NCI-H1092 treated with DMSO at 0.1 percent for 48 hours (cell line): ENCODE measurements at regions not wholly inside any gene's neighbourhood (a gene's known extent, or its start where the extent isn't known, plus 50 kb on each side); places are given as distances from the start of the nearest gene placed in this dataset.
"Not testable (repeated sequence)": the region's sequence is repeated elsewhere in the genome, so short reads cannot be mapped to it uniquely, and the experiment has no call there.

Experiments used
- DNase-seq: peaks from one replicate; lab custom pipeline; 2025; lab: John Stamatoyannopoulos, UW

GRCh38 chr5:28296254-28297013, 1258.0 kb upstream of the CDH9 start:
- DNase-seq: no peak

GRCh38 chr5:28287021-28287420, 1248.6 kb upstream of the CDH9 start:
- DNase-seq: not testable (repeated sequence)

DNA sequence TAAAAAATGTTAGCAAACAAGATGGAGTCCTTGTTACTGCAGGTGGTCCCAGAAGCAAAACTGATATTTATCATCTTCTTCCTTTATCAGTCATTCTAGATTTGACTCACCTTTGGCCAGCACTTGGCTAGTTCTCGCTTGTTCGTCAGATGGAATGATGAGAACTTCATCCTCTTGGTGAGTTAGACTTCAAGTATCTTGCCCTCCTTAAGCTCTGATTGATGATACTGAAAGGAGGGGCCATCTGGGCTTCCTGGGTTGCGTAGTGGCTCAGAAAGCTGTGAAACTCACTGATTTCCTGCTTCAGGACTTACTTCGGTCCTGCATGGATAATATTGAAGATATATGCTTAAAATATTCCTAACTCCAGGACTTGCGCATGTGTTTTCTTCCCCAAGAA, 1248.2 kb upstream of the CDH9 start:
- no peak for DNase-seq

DNA sequence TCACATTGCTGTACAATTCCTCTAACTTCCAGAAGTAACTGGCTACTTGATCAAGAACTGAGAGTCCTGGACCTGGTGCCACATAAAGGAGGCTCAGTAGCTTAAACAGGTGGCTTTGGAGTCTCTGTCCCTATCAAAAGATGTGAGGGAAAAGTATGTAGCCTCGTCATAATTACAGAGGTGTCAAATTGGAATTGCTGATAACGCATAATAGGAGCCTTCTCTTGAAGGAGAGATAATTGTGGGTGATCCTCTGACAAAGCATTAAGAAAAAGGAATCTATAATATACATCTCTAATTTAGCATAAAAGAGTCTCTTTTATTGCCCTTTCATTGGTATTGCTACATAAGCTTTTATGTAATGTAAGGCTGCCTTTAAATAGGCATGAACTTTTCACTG, 1246.4 kb upstream of the CDH9 start:
- no peak for DNase-seq

DNA sequence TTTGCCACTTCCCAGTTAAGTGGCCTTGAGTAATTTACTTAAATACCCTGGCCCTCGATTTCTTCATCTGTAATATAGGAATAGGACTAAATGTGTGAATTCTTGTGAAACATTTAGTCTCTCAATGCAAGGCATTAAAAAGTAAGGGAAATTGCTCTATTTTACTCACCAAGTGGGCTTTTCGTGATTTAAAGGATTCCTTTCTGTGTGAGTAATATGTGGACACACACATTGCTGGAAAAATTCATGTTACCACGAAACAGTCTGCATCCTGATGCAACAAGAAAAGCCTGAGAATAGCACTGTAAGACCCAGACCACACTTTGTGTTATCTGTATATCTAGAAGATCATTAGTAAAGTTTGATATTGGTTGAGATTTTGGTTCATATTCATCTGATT, 1243.0 kb upstream of the CDH9 start:
- DNase-seq: no peak

DNA sequence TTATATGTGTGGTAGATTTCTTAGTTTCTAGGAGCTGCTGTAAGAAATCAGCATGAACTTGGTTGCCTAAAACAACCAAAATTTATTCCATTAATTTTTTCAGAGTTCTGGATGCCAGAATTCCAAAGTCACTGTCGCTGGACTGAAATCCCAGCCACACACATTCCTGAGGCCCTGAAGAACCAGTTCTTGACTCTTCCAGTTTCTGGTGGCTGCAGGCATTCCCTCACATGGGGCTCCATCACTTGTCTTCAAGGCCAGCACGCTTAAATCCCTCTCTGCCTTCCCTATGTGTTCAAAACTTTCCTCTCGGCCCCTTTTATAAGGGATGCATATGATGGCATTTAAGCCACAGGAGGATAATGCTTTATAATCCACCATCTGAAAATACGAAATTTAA, 1237.5 kb upstream of the CDH9 start:
- DNase-seq: no peak

- DNase-seq: no peak
Measured at GRCh38 chr5:28269978-28270377, 1231.6 kb upstream of the CDH9 start.

GRCh38 chr5:28265877-28266276, 1227.5 kb upstream of the CDH9 start:
- no peak for DNase-seq

GRCh38 chr5:28254846-28255245, 1216.5 kb upstream of the CDH9 start:
- no peak for DNase-seq

DNA sequence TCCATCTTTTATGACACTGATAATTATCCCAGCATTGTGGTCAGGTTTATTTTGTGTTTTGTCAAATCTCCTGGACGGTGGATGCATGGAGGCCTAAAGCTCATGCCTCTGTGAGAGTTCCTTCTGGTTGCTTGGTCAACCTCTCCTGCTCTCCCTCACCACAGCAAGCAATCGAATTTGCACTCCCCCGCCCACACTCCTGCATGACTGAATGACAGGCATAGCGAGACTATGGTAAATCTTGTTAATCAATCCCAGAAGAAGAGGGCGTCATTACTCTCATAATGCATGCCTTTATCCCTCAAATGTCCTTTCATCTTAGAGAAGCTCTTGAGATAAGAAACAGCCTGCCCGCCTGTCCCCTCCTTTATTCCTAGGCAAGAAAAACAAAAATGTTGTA, 1215.0 kb upstream of the CDH9 start:
- no peak for DNase-seq

- no peak for DNase-seq
Measured at GRCh38 chr5:28249771-28250415, 1211.5 kb upstream of the CDH9 start.

- DNase-seq: no peak
Measured at GRCh38 chr5:28234356-28234968, 1196.1 kb upstream of the CDH9 start.

- no peak for DNase-seq
Measured at GRCh38 chr5:28226407-28226806, 1188.0 kb upstream of the CDH9 start.

DNA sequence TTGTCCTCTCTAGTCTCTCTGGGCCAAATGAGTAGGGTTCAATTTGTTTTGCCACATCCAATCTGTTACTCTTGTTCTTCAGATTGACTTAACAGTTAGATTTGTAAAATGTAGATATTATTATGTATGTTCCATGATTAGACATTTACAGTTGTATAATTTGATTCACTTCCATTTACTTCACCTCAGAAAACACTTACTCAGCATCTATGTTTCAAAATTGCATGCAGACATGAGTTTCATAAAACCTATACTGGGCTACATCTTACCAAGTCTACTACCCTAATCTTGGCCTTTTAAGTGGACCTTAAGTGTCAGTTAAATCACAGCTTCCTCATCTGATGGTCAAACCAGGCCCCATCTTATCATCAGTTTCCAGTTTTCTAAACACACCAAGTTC, 1181.2 kb upstream of the CDH9 start:
- no peak for DNase-seq

DNA sequence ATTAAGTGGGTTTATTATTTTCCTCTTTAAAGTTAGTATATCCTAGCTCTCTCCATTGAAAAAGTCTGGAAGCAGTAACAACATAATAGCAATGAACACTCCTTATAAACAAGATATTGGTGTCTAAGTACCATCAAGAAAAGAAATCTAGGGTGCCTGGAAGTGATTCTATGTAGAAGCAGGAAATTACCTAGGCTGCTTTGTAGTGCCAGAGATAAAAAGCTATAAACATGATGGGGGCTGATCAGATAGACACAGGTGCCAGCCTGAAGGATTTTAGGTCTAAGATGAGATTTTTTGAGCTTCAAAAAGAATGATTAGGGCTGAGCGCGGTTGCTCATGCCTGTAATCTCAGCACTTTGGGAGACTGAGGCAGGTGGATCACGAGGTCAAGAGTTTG, 1179.3 kb upstream of the CDH9 start:
- DNase-seq: no peak

DNA sequence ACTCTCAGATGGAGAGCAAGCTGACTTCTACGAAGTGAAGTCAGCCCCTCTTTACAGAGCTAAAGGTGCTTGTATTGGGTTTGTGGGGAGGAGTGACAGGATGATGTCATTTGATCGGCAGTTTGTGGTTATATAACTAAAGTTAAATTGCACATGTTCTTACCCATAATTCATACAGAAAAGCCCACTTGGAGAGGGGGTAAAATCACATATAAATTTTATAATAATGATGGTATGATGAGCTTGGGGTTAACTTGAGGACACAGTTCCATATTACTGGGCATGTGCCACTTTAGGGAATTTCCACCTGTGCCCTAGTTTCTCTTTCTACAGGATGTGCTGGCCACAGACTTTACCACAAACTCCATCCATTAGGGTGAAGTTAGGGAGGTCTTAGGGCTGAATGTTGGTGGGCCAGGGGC, 1178.6 kb upstream of the CDH9 start:
- no peak for DNase-seq

GRCh38 chr5:28215091-28215490, 1176.7 kb upstream of the CDH9 start:
- no peak for DNase-seq

DNA sequence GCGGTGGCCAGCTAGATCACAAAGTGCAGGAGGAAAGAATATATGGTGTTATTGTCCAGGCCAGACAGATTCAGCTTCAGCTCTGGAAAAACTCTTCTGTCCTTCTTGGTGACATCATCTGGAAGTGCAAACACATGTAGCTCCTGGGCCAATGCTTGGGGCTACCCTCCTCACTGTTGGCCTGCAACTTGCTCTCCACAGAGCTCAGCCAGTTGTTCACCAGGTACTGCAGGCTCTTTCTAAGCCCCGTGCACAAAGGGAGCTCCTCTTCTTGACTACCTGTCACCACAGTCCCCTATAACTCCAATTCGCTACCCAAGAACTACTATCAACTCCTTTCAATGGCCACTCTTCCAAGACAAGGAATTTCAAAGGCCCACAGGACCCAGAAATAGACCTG, 1175.9 kb upstream of the CDH9 start:
- no peak for DNase-seq

- no peak for DNase-seq
Measured at GRCh38 chr5:28208356-28208755, 1170.0 kb upstream of the CDH9 start.

GRCh38 chr5:28190011-28190410, 1151.6 kb upstream of the CDH9 start:
- no peak for DNase-seq

- DNase-seq: no peak
Measured at GRCh38 chr5:28174691-28175090, 1136.3 kb upstream of the CDH9 start.

DNA sequence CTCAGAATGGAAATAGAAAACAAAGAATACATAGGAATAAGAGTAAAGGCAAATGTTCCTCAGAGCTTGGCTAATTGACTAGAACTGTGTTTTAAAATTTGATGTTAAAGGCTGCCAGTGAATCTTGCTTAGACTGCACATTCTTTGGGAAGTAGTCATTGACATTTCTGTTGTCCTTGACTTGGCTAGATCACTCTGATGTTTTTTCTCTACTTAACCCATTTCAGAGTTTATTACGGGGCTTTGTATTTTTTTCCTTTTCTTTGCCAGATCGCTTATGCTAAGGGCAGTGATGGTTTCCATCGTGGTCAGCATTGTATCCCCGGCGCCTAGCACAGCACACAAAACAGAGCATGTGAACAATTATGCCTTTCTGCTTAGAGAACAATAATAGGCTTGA, 1126.7 kb upstream of the CDH9 start:
- DNase-seq: no peak

DNA sequence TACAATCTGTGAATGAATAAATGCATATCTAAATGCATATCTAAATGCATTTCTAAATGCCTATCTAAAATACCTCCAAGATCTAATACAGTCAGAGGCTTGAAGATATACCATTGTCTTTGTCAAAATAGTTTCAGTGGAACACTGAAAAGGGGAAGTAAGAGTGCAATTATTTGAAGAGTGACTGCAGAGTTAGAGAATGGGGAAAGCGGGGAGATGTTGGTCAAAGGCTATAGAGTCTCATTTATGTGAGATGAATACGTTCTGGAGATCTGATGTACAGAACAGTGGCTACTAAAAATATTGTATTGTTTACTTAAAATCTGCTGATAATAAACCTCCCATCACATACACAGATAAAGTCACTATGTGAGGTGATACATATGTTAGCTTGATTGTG, 1126.2 kb upstream of the CDH9 start:
- no peak for DNase-seq

DNA sequence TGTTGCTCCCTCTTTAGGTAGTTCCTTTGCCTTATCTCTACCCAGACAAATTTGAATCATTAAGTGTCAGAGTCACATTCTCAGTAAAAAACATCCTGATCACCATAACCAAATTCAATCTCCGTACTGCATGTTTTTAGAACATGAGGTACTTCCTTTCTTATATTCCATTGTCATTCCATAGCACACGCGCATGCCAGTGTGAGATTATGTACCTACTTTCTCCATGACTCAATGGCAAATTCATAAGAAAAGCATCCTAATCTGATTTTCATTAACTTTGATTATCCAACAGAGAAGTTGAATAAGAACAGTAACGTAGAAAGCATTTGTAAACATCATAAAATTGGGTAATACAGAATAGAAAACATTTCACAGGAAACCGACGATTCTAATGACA, 1118.6 kb upstream of the CDH9 start:
- no peak for DNase-seq
